Transverse colon (tissue), 4 donors: ENCODE measurements at regions not wholly inside any gene's neighbourhood (a gene's known extent, or its start where the extent isn't known, plus 50 kb on each side); places are given as distances from the start of the nearest gene placed in this dataset.

Source experiments
- CTCF ChIP-seq, 5 experiments: fragments of 200-600 bp in 3 of 5; fragments of 450-650 bp in 2 of 5; sonication (generic) in 3 of 5; IDR thresholded peaks; 1 replicate in 2 of 5; 2 replicates in 3 of 5; pipeline ENCODE4 v1.5.1; 2016 to 2017; ENCODE audit warnings: antibody characterized with exemption in 5 of 5, inconsistent platforms in 3 of 5, mild to moderate bottlenecking in 2 of 5, moderate library complexity in 1 of 5
- POLR2A ChIP-seq: fragments of 450-650 bp; IDR thresholded peaks from one replicate; pipeline ENCODE4 v1.6.1; 2016; ENCODE audit warnings: antibody characterized with exemption, mild to moderate bottlenecking, moderate library complexity
- POLR2AphosphoS5 ChIP-seq, 3 donors: sonication (generic); formaldehyde crosslinking; IDR thresholded peaks; one replicate each; pipeline ENCODE4 v1.6.1; 2016; ENCODE audit warnings: antibody characterized with exemption in 3 of 3

- TF ChIP-seq CTCF (IDR thresholded peaks at IDR 0.05) = no peak
- no peak for TF ChIP-seq POLR2AphosphoS5 (IDR thresholded peaks at IDR 0.05)
- no peak for TF ChIP-seq POLR2A
Observed at GRCh38 chr3:26997226-26997625, 372.0 kb downstream of the NEK10 start.
